ENCODE measurements at regions not wholly inside any gene's neighbourhood (a gene's known extent, or its start where the extent isn't known, plus 50 kb on each side); places are given as distances from the start of the nearest gene placed in this dataset.

DNA sequence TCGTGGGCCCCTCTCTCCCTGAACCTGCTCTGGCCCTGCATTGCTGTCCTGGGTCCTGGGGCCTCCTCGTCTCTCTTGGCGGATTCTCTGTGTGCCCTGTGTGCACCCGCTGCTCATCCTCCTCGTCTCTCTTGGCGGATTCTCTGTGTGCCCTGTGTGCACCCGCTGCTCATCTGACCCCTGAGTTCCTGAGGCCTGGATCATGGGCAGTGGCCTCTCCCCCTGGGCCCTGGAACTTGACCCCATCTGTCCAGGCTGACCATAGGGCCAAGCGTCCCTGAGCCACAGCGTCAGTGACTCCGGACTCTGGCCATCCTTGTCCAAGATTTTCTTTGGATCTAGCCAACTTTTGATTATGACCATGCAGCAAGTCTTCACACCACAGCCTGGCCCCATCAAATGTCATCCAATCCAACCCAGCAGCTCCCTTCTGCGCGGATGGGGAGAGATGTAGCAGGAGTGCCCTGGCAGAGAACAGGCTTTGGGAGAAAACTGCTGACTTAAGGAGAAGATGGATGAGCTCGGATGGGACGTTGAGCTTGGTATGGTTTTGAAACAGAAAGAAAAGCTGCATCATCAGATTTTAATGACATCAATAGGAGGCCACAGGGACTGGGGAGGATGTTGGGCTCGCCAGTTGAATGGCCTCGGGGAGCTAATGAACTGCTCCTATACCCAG is 455.1 kb upstream of the HS6ST1 start:
- DNase-seq (ENCODE audit: low spot score), result no peak

DNA sequence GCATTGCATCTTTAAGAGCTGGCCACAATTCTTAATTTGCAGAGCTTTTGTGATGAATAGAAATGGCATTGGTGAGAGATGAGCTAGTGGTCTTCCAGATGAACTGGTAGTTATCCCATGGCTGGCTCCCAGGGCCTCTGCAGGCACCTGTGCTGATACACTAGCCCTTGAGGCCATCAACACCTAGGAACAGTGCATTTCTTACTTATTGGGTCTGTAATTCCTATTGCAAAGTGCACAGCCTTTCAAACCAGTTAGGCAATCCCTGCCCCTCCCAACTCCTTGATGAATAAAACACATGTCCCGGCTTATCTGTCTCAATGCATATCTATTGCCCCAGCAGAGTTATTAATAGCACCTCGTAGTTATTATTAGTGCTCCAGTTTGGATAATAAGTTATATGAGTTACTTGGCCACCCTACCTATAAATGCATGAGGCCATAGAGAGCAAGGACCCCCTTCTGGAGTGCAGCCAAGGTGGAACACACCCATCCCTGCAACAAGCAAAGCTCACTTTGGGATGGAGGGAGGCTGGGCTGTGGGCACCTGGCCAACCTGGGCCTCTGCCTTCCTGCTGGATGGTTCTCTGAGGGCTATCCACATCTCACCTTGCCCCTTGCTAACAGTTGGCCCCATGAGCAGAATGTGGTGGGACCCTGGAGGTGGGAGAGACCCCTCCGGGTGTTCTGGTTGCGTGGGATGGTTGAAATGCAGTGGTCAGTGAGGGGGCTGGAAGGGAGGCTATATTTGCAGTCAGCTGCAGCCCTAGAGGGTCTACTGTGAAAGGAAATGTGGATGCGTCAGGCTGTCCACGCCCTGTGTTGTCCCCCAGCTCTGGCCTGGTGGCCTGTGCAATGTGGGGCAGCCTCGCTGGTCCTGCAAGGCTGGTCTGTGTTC is 455.9 kb upstream of the HS6ST1 start:
- no peak for DNase-seq (ENCODE audit: low spot score)

DNA sequence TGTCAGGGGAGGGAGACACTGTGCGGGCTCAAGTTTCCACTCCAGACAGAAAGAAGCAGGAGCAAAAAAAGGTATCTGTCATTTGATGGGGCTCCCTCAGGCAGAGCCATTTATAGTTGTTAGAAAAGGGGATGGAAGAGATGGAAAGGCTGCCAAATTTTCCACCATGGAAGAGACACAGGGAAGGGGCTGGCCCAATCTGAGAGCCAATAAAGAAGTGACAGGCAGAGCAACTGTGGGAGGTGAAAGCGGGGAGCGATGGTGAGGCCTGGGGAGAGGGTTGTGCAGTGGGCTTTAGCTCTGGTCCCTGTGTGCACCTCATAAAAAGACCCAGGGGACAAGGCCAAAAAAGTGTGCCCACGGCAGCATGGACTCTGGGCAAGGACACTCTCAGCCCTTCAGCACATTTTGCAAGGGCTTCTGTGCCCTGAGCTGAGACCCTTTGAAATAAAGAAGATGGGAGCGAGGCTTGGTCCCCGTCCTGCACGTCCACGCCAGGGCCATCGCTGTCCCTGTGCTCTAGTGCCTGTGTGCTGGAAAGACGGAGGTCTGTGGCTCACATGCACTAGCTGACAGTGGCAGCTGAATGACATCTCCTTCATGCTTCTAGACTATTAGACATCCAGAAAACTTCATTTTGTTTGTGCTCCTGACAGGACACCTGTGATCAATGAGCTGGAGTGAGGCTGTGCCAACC is 456.7 kb upstream of the HS6ST1 start:
- no peak for DNase-seq (ENCODE audit: low spot score)

DNA sequence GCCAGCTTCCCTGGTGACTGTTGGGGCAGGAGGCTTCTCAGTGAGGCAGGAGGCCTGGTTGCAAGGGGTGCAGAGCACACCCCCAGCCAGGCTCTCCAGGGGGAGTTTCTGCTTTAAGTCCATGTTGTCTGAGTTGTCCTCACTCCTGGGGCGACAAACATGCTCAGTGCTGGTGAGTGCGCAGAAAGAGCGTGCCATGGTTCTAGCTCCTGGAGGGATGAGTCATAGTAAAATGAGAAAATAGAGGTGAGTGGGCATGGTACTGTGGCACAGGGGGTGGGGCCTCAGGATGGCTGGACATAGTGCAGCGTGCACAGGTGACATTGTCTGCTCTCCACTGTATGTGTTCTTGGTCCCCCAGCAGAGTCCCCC is 457.2 kb upstream of the HS6ST1 start:
- DNase-seq (ENCODE audit: low spot score), result no peak

DNA sequence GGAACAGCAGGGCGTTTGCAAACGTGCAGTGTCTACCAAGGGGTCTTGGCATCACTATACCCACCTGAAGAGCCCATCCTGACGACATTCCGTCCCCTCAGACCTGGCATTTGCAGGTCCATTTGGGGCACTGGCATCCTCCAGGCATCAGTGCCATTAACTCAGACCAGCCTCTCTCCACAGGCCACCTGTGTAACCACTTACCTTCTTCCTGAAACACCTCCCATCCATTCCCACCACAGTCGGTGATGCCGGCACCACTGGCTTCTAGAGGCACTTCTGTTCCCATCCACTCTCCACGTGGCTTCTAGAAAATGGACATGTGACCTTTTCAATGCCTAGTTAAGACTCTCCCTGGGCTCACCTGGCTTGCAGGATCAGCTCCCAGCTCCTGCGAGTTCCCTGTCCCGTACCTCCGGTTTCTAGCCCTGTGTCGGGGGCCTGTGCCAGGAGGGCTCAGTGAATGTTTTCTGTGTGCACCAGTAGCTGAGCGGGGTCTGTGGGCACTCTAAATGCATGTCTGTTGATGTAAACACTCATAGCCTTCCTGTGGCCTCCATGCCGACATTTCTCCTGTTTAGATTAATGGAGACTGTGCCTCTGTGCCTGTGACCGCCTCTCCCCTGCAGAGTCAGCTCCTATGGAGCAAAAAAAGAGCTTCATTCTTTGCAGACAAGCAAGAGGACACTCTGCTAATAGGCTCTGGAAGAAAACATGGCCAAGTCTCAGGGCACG is 458.0 kb upstream of the HS6ST1 start:
- no peak for DNase-seq (ENCODE audit: low spot score)

DNA sequence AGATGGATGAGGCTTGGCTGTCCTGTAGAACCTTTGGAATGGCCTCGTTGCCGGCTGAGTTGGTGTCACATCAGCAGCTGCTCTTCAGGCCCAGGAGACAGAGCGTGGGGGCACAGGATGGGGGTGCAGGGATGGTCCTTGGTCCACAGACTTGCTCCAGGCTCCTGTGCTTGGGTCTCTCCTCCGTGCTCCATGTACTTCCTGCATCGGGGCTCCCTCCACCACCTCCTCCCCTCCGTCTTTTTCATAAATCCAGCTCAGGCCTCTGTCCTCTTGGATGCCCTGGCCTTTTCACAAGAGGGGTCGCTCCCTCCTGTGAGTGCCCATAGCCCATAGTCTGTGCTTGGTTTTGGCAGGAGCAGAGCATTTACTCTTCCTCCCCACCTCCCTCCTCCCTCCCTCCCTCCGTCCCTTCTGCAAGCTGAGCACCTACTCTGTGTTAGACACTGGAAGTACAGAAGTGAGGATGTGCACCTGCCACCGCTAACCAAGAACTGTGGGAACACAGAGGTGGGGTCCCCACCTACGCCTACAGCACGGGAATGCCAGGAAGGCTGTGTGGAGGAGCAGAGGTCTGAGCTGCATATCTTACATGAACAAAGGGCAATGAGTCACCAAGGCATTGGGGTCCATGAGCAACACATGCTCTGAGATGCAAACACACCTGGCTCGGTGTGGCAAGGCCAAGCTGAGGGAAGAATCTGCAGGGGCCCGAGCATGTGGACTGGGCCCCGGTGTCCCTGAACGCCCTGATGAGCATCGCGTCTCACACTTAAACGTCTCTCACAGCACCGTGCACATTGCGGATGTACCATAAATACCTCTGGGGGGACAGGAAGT is 458.7 kb upstream of the HS6ST1 start:
- DNase-seq (ENCODE audit: low spot score), result no peak

DNA sequence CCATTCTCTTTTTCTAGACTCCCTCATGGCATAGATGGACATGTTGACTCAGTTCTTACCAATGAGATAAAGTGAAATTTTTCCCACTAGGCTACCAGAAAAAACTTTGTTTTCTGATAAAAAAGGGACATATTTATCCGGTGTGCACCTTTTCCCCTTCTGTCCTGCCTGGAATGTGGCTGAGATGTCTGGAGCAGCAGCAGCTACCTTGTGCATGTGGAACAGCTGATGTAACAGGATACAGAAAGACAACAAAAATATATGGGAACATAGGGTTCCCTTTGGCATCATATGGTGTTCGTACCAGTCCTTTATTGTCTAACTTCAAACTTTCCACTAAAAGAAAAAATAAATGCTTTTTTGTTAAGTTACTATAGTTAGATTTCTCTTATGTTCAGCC is 460.2 kb upstream of the HS6ST1 start:
- no peak for DNase-seq (ENCODE audit: low spot score)

DNA sequence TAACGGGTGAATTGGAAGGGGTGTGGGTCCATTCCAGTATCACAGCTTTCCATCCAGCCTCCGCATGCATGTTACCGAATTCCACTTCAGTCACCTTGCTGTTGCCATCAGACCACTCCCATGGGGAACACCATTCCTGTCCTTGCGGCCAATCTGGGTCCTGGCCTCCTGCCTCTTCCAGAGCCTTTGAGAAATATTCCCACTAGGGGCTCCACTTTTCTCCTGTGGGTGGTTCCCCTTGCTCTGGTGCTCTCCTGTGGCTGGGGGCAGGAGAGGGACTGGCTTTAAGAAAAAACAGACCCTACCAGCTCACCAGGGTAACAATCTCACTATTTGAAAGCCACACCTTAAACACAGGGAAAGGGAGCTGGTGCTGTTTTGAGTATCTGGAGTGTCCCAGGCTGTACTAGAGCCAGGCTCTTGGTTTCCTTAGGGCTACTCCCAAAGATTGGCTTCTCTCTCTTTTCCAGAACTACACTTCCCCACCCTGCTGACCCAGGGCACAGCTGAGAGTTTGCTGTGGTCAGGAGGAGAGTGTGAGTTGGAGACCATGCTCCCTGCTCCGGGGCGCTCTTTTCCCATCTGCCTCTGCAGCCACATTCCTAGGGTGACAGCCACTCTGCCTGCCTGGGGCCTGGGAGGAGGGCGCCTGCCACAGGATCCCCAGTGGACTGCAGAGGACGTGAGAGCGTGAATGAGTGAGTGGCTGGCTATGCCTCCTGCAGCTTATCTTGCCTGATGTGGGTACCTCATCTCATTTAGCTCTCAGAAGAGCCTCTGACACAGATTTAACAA is 460.8 kb upstream of the HS6ST1 start:
- no peak for DNase-seq (ENCODE audit: low spot score)

DNA sequence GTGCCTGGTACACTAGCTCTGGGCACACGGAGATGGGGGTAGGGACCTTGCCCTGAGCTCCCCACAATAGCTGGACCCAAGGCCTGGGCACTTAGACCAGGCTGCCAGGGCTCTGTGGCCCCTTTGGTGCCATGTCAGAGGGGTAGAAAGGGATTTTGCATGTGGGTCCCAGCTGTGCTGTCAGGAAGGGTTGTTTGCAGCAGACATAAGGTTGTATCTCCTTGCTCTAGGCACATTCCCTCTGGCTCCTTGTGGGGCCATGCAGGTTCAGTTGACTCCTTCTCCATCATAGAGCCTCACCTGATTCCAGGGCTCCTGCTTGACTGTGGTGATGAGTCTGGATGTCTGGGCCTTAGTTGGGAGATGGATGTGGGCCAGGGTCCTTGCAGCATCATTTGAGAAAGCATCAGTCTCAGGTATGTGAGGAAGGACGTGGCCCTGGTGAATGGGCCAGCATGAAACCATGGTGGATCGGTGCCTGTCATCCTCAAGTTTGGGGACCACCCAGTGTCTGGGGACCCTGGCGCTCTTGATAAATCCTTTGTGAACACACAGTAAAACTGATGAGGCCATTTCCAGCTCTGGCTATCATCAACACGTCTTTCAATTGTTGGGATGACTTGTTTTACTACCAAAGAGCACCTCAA is 461.9 kb upstream of the HS6ST1 start:
- no peak for DNase-seq (ENCODE audit: low spot score)

DNA sequence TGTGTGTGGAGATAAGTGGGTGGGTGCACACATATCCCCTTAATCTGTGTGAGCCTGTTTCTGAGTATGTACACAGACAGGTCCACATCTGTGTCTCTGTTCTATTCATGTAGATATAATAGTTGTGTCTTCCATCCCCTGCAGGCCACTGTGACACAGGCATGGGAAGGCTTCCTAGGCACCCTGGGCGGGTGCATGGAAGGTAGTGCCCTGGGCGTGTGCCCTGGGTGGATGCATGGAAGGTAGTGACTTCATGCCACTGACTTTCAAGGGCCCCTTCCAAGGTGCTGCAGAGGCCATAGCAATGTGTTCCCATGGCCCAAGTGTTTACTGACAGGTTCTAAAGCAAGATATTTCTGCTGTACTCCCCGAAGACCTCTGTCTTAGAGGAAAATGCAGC is 462.5 kb upstream of the HS6ST1 start:
- DNase-seq (ENCODE audit: low spot score), result no peak

DNA sequence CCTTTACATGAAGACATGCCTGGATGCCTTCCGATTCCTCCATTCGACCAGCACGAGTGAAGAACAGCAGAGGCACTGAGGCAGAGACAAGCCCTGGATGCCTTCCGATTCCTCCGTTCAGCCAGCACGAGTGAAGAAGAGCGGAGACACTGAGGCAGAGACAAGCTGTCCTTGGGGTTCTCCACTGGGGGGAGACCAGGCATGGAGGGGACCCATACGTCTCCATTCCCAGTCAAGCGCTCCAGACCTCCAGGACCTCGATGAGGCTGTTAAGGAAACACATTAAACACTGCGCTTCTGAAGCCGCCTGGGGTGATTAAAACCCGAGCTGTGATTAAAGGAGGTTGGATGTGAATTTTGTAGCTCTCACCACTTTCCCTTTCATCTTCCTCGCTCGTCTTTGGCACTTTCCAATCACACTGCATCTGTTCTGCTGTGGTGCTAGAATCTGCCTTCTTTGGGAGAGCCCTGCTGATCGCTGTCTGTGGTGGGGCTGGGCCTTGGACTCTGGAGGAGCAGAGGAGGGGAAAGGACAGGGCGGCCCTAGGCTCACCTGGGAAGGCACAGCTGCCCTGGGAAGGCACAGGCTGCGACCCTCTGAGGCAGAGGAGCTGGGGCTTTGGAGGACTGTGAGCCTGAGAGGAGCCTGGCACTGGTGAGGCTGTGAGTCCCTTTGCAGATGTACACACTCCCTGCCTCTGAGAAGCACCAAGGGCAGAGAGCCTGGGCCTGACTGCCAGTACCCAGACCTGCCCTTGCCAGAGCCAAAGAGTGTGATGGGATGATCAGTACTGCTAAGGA is 463.1 kb upstream of the HS6ST1 start:
- no peak for DNase-seq (ENCODE audit: low spot score)

DNA sequence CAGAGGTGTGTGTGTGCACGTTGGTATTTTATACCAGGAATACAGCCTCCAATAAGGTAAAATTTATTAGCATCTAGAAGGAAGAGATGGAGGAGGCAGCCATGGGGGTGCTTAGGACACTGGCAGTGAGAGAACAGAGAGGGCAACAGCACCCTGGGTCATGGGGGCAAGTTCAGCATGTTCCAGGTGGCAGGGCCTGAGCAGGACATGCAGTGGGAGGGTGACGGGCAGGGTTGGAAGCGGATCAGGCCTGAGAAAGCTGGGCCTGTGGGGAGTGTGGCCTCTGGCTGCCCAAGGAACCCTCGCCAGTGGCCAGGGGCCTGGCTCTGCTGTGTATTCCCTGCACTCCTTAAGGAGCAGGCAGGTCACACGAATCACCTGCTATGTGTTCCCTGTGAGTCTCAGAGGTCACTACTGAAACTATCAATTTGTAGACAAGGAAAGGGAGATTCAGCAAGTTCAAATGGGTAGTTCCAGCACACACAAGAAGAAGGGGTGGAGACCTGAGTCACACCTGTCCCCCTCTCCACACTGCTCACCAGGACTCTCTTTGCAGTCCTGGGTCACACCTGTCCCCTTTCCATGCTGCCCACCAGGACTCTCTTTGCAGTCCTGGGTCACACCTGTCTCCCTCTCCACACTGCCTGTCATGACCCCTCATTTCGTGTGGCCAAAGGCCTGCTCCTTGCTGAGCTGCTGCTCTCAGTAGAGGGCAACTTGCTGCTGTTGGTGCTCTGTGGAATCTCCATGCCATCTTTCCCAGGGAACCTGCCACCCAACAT is 463.9 kb upstream of the HS6ST1 start:
- DNase-seq (ENCODE audit: low spot score), result no peak

DNA sequence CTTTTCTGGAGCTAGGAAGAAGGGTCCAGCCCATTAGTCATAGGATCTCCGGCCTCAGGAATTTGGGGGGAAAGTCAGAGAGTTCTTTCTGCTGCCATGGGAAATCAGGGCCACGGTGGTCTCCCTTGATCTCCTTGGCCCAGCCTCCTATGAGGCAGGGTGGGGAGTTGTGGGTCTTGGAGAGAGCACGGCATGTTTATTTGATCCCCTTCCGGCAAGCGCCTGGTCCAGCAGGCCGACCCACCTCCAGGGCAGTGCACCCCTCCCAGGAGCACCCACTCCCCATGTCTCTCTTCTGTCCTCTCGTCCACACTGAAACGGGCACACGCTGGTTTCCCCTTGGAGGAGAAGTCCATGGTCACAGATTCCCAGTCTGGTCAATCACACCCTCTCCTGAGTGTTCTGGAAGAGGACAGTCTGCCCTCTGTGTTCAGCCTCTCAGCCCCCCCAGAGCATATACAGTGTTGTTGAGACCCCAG is 464.6 kb upstream of the HS6ST1 start:
- no peak for DNase-seq (ENCODE audit: low spot score)

DNA sequence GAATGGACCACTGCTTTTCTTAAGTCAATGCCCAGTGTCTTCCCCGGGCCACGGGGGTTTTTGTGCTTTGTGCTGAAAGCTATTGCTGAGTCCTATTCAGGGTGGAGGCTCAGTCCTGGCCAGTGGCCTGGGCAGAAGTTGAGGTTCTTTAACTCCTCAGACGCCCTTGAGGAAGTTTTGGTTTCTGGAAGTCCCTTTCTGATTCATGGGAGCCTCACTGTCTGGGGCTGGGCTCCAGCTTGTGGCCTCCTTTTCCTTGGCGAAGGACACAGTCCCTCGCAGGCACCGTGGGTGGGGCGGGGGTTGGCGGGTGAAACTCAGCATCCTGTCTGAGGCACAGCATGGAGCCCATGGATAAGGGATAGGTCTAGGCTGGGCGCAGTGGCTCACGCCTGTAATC is 465.2 kb upstream of the HS6ST1 start:
- DNase-seq (ENCODE audit: low spot score), result no peak

DNA sequence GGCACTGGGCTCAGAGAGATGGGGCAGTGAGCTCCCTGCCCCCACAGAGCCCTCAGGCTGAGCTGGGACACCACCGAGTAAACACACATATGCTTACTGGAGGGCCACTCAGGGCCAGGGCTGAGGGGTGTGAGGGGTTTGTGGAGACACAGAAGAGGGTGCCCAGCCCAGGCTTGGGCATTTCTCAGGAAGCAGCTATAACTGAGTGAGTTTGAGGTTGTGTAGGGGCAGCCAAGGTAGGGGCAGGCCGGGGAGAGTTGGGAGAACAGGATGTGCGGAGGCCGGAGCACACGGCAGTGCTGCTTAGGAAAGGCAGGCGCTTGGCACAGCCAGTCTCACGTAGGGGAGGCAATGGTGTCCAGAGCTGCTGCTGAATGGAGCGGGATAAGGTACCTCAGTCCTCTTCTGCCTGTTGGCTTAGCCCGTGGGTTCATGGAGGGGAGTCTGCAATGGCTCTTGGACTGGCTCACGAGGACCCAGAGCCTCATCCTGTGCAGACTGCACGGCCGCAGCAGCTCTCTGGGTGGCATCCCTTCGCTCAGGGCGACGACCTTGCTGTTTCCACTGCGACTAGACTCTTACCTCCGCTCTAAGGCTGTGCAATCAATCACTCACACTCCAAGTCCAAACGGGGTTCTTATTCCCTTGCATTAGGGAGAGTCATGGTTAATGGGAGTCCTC is 466.1 kb upstream of the HS6ST1 start:
- no peak for DNase-seq (ENCODE audit: low spot score)

DNA sequence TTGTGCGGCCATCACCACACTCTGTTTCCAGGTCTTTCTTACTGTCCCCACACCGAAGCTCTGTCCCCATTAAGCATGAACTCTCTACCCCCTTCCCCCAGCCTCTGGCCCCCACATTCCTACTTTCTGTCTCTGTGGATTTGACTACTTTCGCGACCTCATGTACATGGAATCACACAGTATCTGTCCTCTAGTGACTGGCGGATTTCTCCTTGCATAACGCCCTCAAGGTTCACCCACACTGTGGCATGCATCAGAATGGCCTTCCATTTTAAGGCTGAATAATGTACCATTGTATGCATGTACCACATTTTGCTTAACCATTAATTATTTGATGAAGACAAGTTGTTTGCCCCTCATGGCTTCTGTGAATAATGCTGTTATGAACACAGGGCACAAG is 467.6 kb upstream of the HS6ST1 start:
- DNase-seq (ENCODE audit: low spot score), result no peak

DNA sequence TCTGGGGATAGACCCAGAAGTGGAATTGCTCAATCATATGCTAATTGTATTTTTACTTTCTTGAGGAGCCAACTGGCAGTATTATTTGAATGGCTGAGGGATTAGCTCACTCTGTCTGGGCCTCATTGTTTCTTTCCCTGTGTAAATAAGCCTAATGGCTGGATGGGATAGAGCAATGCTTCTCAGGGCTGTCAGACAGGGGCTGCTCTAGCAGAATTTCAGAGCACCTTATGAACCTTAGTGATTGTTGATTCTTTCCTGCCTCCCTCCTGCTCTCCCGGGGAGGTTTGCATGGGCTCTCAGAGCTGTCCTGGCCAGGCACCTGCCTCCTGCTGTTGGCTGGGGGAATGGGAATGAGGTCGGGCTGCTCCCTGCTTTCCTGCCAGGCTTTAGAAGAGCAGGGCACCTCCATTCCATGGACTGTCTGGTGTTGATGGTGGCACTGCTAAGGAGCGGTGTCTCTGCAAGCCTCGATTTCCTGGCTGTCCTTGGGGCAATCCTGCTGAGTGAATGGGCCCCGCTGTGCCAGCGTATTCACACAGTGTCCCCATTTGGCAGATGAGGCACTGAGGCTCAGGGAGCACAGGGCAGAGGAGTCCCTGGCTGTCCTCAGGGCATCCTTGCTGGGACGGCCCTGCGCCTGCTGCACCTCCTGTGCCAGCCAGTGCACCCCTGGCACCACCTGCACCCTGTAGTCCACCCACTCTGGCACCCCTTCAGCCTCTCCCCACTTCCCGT is 468.2 kb upstream of the HS6ST1 start:
- no peak for DNase-seq (ENCODE audit: low spot score)
